Left cardiac atrium (tissue), 4 donors: ENCODE measurements at regions not wholly inside any gene's neighbourhood (a gene's known extent, or its start where the extent isn't known, plus 50 kb on each side); places are given as distances from the start of the nearest gene placed in this dataset.
"Not testable (repeated sequence)": the region's sequence is repeated elsewhere in the genome, so short reads cannot be mapped to it uniquely, and the experiment has no call there.

Experiments used
- ATAC-seq, 2 donors: fragments of 200-7000 bp; cut with Tn5 transposase; one replicate each; pipeline ENCODE4 v1.9.1; 2020; ENCODE audit warnings: mild to moderate bottlenecking in 2 of 2, moderate library complexity in 2 of 2
- DNase-seq: peaks from one replicate; pipeline ENCODE4 v3.0.0-alpha.2; 2020
- intact Hi-C, 2 donors: fragments of 100-400 bp; cut with DNase I; formaldehyde crosslinking; loops; one replicate each; pipeline versions ENCODE4 v1.14.1 to v1.15.1; 2022 to 2023
- donor health status: DM: no; HTN: yes; CAD: no.
- donor health status: DM: no; HTN: yes; CAD: no; lungs with severe emphysema.
- donor health status: DM: yes; HTN: yes; CAD: no.
- donor health status: Dilated cardiomyopathy.

DNA sequence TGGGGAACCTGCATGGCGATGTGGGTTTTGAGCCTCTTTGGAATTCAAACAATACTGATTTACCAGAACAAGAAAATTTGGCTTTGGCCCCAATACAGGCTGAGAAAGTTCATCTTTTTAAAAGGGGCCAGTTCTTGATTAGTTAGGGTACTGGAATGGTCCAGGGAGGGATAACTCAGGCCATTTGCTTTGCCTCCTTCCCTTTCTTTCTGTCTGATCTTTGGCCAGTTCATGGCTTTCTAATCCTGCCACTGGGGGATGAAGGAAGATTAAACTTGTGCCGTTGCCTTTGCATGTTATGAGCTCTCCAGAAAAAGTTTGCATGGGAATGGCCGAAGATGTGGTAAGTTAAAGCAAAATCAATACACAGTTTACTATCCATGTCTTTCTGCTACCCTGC lies 78.4 kb downstream of the ADAMTS15 start:
- DNase-seq (no peak), ATAC-seq (no peak)
- intact Hi-C loops = no loop called here

DNA sequence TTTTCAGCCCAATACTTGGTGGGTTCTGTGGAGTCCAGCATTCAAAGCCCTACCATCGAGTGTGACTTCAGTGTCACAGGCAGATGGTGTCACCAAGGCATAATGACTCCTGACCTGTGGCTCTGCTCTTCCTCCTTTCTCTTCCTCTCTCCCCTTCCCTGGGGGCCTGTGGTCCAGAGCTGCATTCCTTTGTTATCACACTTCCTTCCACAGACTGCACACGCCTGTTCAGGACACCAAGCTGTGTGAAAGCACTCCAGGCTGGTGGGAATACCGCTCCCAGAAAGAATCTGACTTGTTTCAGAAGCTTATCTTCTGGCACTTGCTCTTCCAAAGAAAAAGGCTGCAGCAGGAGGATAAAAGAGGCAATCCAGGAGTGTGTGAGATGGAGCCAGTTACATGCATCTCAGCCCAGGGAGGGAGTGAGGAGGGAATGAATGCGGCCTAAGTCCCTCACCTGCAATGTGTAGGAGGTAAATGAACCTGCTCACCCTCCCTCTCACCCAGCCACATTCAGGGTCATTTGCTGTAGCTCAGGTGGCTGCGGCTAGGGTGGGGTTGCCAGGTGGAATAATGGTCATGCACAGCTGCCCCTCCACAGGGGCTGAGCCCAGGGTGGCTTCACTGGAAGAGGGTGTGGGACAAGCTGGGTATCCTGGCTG lies 79.3 kb downstream of the ADAMTS15 start:
- intact Hi-C loops = no loop called here
- ATAC-seq = peak; percentile 72 to 76
- peak; percentile 67 for DNase-seq

DNA sequence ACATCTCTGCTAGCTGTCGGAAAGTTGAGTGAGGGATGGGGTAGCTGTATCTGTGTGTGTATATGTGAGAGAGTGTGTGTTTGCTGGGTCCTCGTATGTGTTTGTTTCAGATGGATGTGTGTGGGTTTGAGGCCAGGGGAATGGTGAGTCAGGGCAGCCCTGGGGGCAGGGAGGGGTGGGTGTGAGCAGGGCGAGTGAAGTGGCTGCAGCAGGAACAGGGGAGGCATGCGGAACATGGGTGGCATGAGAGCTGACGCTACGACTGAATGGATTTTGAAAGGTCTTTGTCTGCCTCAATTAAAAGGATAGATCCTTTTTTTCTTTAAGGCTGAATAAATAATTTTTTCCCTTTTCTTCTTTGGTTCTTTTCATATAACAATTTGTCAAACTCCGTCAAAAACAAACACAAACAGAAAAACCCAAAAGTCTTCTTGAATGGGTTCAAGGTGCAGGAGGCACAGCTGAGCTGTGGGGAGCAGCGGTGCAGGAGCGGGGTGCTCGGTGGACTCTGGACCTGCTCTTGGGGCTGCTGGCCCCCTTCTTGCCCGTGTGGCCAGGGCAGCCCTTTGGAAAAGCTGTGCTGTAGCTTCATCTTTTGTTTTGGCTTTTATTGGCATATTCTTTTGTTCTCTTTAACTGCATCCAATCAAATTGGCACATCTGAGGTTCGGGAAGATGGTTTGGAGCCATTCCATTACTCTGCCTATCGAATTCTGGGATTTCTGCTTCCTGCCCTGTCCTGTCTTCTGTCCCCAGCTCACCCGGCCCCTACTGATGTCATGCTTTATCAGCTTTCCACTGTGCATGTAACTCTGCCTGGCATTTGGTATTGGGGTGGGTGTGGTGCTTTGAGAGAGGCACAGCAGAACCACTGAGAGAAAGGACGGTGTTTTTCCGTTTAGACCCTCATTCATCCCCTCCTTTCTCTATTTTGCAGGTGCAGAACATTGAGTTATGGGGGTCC lies 80.1 kb downstream of the ADAMTS15 start:
- ATAC-seq (peak; percentile 70 to 73), DNase-seq (peak; percentile 65)
- intact Hi-C loops = no loop called here

- DNase-seq = no peak
- no peak for ATAC-seq
- intact Hi-C loops = no loop called here
These were observed 80.9 kb downstream of the ADAMTS15 start for GRCh38 chr11:130529366-130529765.

DNA sequence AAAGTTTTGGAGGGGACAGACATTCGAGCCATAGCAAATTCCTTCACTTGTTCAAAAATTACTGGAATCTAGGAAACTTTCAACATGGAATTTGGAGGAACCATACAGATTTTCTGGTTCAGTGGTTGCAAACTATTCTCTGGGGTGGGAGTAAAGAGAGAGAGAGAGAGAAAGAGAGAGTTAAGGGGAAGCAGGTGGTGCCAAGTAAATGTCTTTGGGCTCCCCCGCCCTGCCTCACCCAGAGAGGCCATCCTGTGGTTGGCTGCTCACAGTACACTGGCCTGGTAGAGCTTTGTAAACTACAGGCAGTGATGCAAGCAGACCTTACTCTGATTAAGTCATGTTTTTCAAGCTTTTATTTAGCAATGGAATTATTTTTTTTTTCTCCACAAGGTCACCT lies 82.6 kb downstream of the ADAMTS15 start:
- ATAC-seq = peak in 1 of 2 donors; percentile 46
- intact Hi-C loops = no loop called here
- no peak for DNase-seq

GRCh38 chr11:130533113-130533798 lies 84.8 kb downstream of the ADAMTS15 start:
- DNase-seq = no peak
- intact Hi-C loops = no loop called here
- ATAC-seq = no peak

DNA sequence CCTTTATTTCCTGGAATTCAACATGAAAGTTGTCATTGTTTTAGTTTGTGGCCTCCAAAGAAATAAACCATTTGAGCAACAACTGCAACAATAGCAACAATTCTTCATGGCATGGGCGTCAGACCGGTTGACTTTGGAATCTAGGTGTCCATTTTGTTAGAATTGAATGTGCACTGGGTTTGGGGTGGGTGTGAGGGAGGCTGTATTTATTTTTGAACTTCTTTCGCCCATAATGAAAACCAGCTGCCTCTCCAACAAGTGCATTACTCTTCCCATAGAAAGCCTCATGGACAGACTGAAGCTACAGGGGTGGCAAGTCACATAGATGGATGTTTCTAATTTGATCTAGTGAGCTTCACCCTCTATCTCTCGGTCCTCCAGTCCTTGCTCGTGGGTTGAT lies 85.4 kb downstream of the ADAMTS15 start:
- intact Hi-C loops = no loop called here
- DNase-seq (no peak), ATAC-seq (no peak)

GRCh38 chr11:130534551-130534950 lies 86.1 kb downstream of the ADAMTS15 start:
- no peak for ATAC-seq
- intact Hi-C loops = no loop called here
- no peak for DNase-seq

DNA sequence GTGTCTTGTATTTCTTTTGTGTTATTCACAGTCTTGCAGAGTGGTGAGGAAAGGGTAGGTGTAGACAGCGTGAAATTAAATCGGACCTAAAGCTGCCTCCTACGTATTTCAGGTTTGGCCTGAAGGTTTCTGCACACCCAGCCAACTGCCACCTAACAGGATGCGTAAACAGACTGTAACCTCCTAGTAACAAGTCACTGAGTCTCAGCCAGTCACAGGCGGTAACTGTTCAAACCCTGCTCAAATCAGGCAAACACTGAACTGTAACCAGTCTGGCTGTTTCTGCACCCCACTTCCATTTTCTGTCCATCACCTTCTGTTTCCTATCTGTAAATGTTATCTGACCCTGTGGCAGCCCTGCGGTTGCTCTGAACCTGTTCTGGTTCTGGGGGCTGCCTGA lies 87.1 kb downstream of the ADAMTS15 start:
- intact Hi-C loops = no loop called here
- ATAC-seq (no peak), DNase-seq (no peak)

- intact Hi-C loops = no loop called here
- DNase-seq = no peak
- peak; percentile 46 to 95 for ATAC-seq
These were observed 87.9 kb downstream of the ADAMTS15 start for GRCh38 chr11:130536106-130537040.

DNA sequence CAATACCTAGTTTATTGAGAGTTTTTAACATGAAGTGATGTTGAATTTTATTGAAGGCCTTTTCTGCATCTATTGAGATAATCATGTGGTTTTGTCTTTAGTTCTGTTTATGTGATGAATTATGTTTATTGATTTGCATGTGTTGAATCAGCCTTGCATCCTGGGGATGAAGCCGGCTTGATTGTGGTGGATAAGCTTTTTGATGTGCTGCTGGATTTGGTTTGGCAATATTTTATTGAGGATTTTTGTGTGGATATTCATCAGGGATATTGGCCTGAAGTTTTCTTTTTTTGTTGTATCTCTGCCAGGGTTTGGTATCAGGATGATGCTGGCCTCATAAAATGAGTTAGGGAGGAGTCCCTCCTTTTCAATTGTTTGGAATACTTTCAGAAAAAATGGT lies 91.2 kb downstream of the ADAMTS15 start:
- ATAC-seq, DNase-seq, intact Hi-C loops: not testable (repeated sequence)

GRCh38 chr11:130544266-130544665 lies 95.8 kb downstream of the ADAMTS15 start:
- ATAC-seq = no peak
- DNase-seq = no peak
- intact Hi-C loops = no loop called here

DNA sequence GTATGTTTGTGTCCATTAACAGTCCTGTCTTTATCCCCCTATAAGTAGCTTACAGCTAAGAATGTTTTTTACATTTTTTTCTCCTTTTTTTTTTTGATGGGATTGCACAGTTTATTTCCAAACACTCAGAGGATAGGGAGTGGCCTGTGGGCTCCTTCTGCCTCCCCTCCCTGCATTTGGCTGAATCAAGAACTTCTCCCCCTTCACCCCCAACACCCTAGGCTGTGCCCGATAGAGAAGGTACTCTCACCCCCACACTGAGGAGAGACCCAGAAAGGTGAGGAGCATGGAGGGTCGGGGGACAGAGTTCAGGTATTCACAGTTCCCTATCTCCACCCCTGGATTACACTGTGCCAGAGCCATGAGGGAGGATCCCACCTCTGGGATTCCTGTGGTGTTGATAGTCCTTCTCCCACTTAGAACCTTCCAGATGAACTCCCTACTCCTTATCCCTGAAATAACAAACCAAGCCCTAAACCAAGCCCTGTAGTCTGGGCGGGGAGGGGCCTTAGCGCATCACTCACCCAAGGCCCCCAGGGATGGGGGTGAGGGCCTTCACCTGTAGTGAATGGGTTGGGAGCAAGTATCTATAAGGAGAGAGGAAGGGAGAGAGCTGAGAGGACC lies 97.1 kb downstream of the ADAMTS15 start:
- intact Hi-C loops = no loop called here
- peak; percentile 48 to 87 for ATAC-seq

GRCh38 chr11:130546438-130546837 lies 98.0 kb downstream of the ADAMTS15 start:
- intact Hi-C loops = no loop called here
- DNase-seq = no peak
- ATAC-seq = no peak

More for the DNA sequence above, 97.1 kb downstream of the ADAMTS15 start:
- no peak for DNase-seq

GRCh38 chr11:130546901-130547694 lies 98.7 kb downstream of the ADAMTS15 start:
- intact Hi-C loops = no loop called here
- no peak for ATAC-seq
- DNase-seq = no peak

- no peak for DNase-seq
These were observed 99.5 kb downstream of the ADAMTS15 start for GRCh38 chr11:130547761-130548490.

GRCh38 chr11:130548491-130548833 lies 100.0 kb downstream of the ADAMTS15 start:
- DNase-seq = no peak
- ATAC-seq = no peak
- intact Hi-C loops = no loop called here

More at GRCh38 chr11:130547761-130548490, 99.5 kb downstream of the ADAMTS15 start:
- intact Hi-C loops = no loop called here
- no peak for ATAC-seq
